ENCODE measurements at regions not wholly inside any gene's neighbourhood (a gene's known extent, or its start where the extent isn't known, plus 50 kb on each side); places are given as distances from the start of the nearest gene placed in this dataset.

DNA sequence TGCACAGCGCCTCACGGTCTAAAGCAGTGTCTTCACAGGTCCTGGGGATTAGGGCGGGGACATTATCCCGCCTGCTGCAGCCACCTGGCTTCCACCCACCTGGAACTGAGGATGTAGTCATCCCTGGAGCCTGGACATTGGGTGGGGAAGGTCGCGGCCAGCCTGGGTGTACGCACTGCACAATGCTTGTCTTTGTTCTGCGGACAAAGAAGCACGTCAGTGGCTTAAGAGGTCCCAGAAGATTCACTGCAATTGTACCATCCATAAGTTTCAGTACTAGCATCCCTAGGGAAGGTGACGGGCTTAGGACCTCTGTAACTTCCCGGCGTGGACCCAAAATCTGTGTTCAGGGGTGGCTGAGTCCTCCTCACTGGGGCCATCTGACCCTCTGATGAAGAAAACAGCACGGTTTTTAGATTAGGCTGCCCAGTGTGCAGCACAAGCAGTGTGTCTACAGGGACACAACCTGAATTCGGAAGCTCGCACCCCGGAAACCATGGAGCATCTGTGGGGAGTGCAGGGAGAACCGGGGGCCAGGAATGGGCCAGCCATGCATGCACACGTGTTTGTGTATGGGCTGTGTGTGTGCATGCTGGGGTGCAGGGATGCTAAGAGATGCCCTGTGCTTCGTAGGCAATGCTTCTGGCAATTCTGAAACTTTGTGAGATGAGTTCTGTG lies 342.6 kb upstream of the B3GAT1 start:
- no peak for TF ChIP-seq CTCF (IDR thresholded peaks at IDR 0.05; ENCODE audit: low read depth, low read length)
- H3K4me3 ChIP-seq (ENCODE audit: low read depth, low read length), result no peak overlapping the region

GRCh38 chr11:134753771-134754520 lies 341.9 kb upstream of the B3GAT1 start:
- no peak for TF ChIP-seq CTCF (IDR thresholded peaks at IDR 0.05; ENCODE audit: low read depth, low read length)

DNA sequence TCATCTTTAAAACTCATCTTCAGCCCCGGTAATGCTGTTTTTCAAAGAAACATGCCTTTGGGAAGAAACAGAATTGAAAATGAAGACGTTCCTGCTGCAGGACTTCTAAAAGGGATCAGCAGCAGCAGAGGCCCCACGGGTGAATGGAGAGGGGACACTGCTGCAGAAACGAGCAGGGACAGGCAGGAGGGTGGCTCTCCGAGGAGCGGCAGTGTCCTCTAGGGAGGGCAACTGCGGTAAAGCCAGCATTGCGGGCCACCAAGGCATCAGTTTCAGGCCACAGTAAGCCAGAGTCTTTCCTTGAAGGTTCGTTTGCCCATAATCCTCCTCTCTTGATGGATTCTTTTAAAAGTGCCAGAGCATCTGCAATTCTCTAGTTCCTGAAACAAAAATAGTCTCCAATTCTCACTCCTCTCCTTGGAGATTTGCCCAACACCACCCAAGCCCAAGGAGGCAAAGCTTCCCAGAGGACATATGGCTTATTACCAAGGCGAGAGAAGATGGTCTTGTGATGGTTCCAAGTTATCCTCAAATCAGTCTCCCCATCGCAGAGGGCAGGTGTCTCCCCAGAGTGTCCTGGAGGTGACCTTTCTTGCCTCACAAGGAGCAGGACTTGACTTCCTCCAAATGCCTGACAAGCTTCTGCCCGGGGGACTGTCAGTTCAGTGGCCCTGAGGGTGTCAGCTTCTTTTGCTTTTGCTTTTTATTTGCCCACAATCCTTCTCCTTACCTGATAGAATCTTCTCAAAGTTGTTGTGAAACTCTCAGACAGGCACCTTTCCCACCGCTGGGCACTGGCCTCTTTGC lies 341.1 kb upstream of the B3GAT1 start:
- no peak overlapping the region for H3K4me3 ChIP-seq (ENCODE audit: low read depth, low read length)
- TF ChIP-seq CTCF (IDR thresholded peaks at IDR 0.05; ENCODE audit: low read depth, low read length), result no peak

More at GRCh38 chr11:134753771-134754520, 341.9 kb upstream of the B3GAT1 start:
- H3K4me3 ChIP-seq (ENCODE audit: low read depth, low read length), result no peak overlapping the region

DNA sequence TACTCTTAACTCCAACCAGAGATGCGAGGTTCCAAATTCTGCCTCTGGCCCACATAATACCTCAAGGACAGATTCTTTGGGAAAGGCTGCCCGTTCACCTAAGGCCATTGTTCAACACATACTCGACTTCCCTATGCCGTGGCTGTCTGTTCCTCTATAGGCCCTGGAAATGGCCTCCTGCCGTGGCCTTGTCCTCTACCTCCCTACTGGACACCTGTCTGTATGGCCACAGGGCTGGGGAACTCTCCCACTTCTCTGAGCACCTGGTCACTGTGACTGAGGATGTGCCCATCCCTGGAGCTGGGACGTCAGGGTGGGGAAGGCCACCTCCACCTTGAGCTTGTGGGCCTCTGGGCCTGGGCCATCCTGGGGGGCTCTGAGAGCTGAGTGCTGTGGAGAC lies 340.5 kb upstream of the B3GAT1 start:
- TF ChIP-seq CTCF (IDR thresholded peaks at IDR 0.05; ENCODE audit: low read depth, low read length), result no peak
- H3K4me3 ChIP-seq (ENCODE audit: low read depth, low read length), result no peak overlapping the region

DNA sequence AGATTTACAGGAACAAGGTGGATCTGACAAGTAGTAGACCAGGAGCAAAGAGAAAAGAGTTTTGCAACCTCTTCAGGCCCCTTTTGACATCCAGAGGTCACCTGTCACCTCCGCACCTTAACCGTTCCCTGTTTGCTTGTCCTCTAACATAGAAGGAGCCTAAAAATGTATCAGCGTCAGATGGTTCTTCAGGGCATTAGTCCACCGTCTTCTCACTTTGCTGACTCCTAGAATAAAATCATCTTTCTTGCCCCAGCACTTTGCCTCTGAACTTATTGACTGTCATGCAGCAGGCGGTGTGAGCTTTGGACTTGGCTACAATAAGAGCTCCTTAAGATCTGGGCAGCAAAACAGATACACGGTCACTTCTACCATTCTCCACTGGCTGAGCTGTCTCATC lies 339.7 kb upstream of the B3GAT1 start:
- no peak overlapping the region for H3K4me3 ChIP-seq (ENCODE audit: low read depth, low read length)
- no peak for TF ChIP-seq CTCF (IDR thresholded peaks at IDR 0.05; ENCODE audit: low read depth, low read length)

- H3K4me3 ChIP-seq (ENCODE audit: low read depth, low read length), result no peak overlapping the region
- TF ChIP-seq CTCF (IDR thresholded peaks at IDR 0.05; ENCODE audit: low read depth, low read length), result no peak
These were observed 339.1 kb upstream of the B3GAT1 start for GRCh38 chr11:134751031-134751585.
